ENCODE measurements at regions not wholly inside any gene's neighbourhood (a gene's known extent, or its start where the extent isn't known, plus 50 kb on each side); places are given as distances from the start of the nearest gene placed in this dataset.

- DNase-seq (ENCODE audit: low spot score), result no peak
- Mint-ChIP-seq H3K4me3 (ENCODE audit: unreplicated experiment) (no peak overlapping the region), H3K27ac (ENCODE audit: unreplicated experiment) (no peak overlapping the region), H3K27me3 (ENCODE audit: low read depth) (peaks cover 24% of the 10 kb centered on the region), H3K9me3 (ENCODE audit: low read depth) (no peaks in the 10 kb centered on the region), H3K4me1 (ENCODE audit: low read depth) (no peaks in the 10 kb centered on the region), H3K36me3 (ENCODE audit: low read depth) (no peaks in the 10 kb centered on the region)
- TF ChIP-seq CTCF (IDR thresholded peaks at IDR 0.05), result no peak
Observed at GRCh38 chr2:3007135-3007534, 370.5 kb downstream of the EIPR1 start.

GRCh38 chr2:3005859-3006501 is 371.6 kb downstream of the EIPR1 start:
- no peak for TF ChIP-seq CTCF (IDR thresholded peaks at IDR 0.05)
- DNase-seq (ENCODE audit: low spot score), result no peak
- Mint-ChIP-seq H3K9me3 (ENCODE audit: low read depth) (no peaks in the 10 kb centered on the region), H3K27me3 (ENCODE audit: low read depth) (peaks cover 24% of the 10 kb centered on the region), H3K36me3 (ENCODE audit: low read depth) (no peaks in the 10 kb centered on the region), H3K27ac (ENCODE audit: unreplicated experiment) (no peak overlapping the region), H3K4me3 (ENCODE audit: unreplicated experiment) (no peak overlapping the region), H3K4me1 (ENCODE audit: low read depth) (no peaks in the 10 kb centered on the region)

- Mint-ChIP-seq H3K4me1 (ENCODE audit: low read depth) (no peaks in the 10 kb centered on the region), H3K4me3 (ENCODE audit: unreplicated experiment) (no peak overlapping the region), H3K27me3 (ENCODE audit: low read depth) (peaks cover 10% of the 10 kb centered on the region), H3K27ac (ENCODE audit: unreplicated experiment) (no peak overlapping the region), H3K9me3 (ENCODE audit: low read depth) (no peaks in the 10 kb centered on the region), H3K36me3 (ENCODE audit: low read depth) (no peaks in the 10 kb centered on the region)
- no peak for DNase-seq (ENCODE audit: low spot score)
- TF ChIP-seq CTCF (IDR thresholded peaks at IDR 0.05), result peak; percentile 53
Observed at GRCh38 chr2:3001615-3002560, 375.7 kb downstream of the EIPR1 start.

- H3K36me3 Mint-ChIP-seq (ENCODE audit: low read depth), result no peaks in the 10 kb centered on the region
- no peak overlapping the region for H3K27ac Mint-ChIP-seq (ENCODE audit: unreplicated experiment)
- H3K9me3 Mint-ChIP-seq (ENCODE audit: low read depth), result no peaks in the 10 kb centered on the region
- no peaks in the 10 kb centered on the region for H3K4me1 Mint-ChIP-seq (ENCODE audit: low read depth)
- peaks cover 8% of the 10 kb centered on the region for H3K27me3 Mint-ChIP-seq (ENCODE audit: low read depth)
- DNase-seq (ENCODE audit: low spot score), result no peak
- TF ChIP-seq CTCF (IDR thresholded peaks at IDR 0.05), result no peak
- H3K4me3 Mint-ChIP-seq (ENCODE audit: unreplicated experiment), result no peak overlapping the region
Observed at GRCh38 chr2:3000968-3001367, 376.6 kb downstream of the EIPR1 start.

- H3K36me3 Mint-ChIP-seq (ENCODE audit: low read depth), result no peaks in the 10 kb centered on the region
- no peaks in the 10 kb centered on the region for H3K4me1 Mint-ChIP-seq (ENCODE audit: low read depth)
Observed at GRCh38 chr2:3000125-3000524, 377.5 kb downstream of the EIPR1 start.

More at GRCh38 chr2:3000125-3000524, 377.5 kb downstream of the EIPR1 start:
- DNase-seq (ENCODE audit: low spot score), result no peak
- TF ChIP-seq CTCF (IDR thresholded peaks at IDR 0.05), result no peak
- Mint-ChIP-seq H3K9me3 (ENCODE audit: low read depth) (no peaks in the 10 kb centered on the region), H3K27ac (ENCODE audit: unreplicated experiment) (no peak overlapping the region), H3K27me3 (ENCODE audit: low read depth) (peaks cover 8% of the 10 kb centered on the region), H3K4me3 (ENCODE audit: unreplicated experiment) (no peak overlapping the region)

Measured in chondrocyte (in vitro differentiated cells).